ENCODE measurements at regions not wholly inside any gene's neighbourhood (a gene's known extent, or its start where the extent isn't known, plus 50 kb on each side); places are given as distances from the start of the nearest gene placed in this dataset.
A peak's percentile ranks its signal among the peaks of the same experiment; 100 is the strongest.

- TF ChIP-seq MAFK (IDR thresholded peaks at IDR 0.05; ENCODE audit: low read depth, low read length) (no peak), FOS (IDR thresholded peaks at IDR 0.05; ENCODE audit: low read depth, low read length) (no peak), SMC3 (IDR thresholded peaks at IDR 0.05; ENCODE audit: low read depth, low read length) (no peak)
These were observed 63.2 kb downstream of the SCG2 start (continued) for GRCh38 chr2:223538920-223539440.

GRCh38 chr2:223541546-223541945, 60.6 kb downstream of the SCG2 start:
- no peaks in the 10 kb centered on the region for H3K9me3 ChIP-seq (ENCODE audit: control insufficient read depth, insufficient read depth, low read length)
- dilution Hi-C loops (cut with HindIII; ENCODE audit: low sequenced_read_pairs, unreplicated experiment): no loop called here
- no peak overlapping the region for H3K14ac ChIP-seq (replicated peaks; ENCODE audit: low read depth, low read length)
- TF ChIP-seq POLR2A (IDR thresholded peaks at IDR 0.05; ENCODE audit: low read depth, low read length): no peak
- TF ChIP-seq NFE2L2 (IDR thresholded peaks at IDR 0.05; ENCODE audit: low read depth, low read length): no peak
- no peak for TF ChIP-seq MAFK (IDR thresholded peaks at IDR 0.05; ENCODE audit: low read depth, low read length)
- TF ChIP-seq RAD21 (IDR thresholded peaks at IDR 0.05; ENCODE audit: low read length): no peak
- TF ChIP-seq RFX5 (IDR thresholded peaks at IDR 0.05; ENCODE audit: low read depth, low read length): no peak
- TF ChIP-seq CHD1 (IDR thresholded peaks at IDR 0.05; ENCODE audit: low read depth, low read length): no peak
- no peak for TF ChIP-seq RCOR1 (IDR thresholded peaks at IDR 0.05; ENCODE audit: insufficient replicate concordance, low read length)
- TF ChIP-seq CEBPB (IDR thresholded peaks at IDR 0.05; ENCODE audit: low read depth, low read length): no peak
- TF ChIP-seq BHLHE40 (IDR thresholded peaks at IDR 0.05; ENCODE audit: low read depth, low read length): no peak
- no peaks in the 10 kb centered on the region for H3K27me3 ChIP-seq (ENCODE audit: control insufficient read depth, insufficient read depth, low read length)
- no peak overlapping the region for H3K23ac ChIP-seq (ENCODE audit: low read depth, low read length)
- no peak overlapping the region for H3K18ac ChIP-seq (ENCODE audit: low read depth, low read length)
- no peak overlapping the region for H4K8ac ChIP-seq (ENCODE audit: low read depth in 2 of 2, low read length in 2 of 2)
- in situ Hi-C loops (cut with MboI; ENCODE audit: low sequenced_read_pairs): no loop called here
- H2BK120ac ChIP-seq (ENCODE audit: low read depth, low read length): no peak overlapping the region
- H3K9ac ChIP-seq (ENCODE audit: low read depth, low read length): no peak overlapping the region
- intact Hi-C loops (cut with micrococcal nuclease): no loop called here
- H3K27ac ChIP-seq (ENCODE audit: insufficient read depth, low read length): no peak overlapping the region
- H3K56ac ChIP-seq (ENCODE audit: extremely low read depth, insufficient read depth, low read length): no peak overlapping the region
- H2BK15ac ChIP-seq (ENCODE audit: low read depth, low read length): no peak overlapping the region
- H4K5ac ChIP-seq (ENCODE audit: low read depth, low read length): no peak overlapping the region
- peaks cover 8% of the 10 kb centered on the region for H3K4me1 ChIP-seq (ENCODE audit: control insufficient read depth, insufficient read depth, low read length)
- H2BK5ac ChIP-seq (ENCODE audit: low read depth, low read length, poor library complexity, severe bottlenecking): no peak overlapping the region
- H3K36me3 ChIP-seq (ENCODE audit: control insufficient read depth, insufficient read depth, low read length): no peaks in the 10 kb centered on the region
- H3K79me1 ChIP-seq (ENCODE audit: low read depth in 1 of 2, low read length in 2 of 2): no peaks in the 10 kb centered on the region
- no peak overlapping the region for H3K4ac ChIP-seq (ENCODE audit: low read depth, low read length)
- no TSS peak for BruUV-seq (replicated peaks)
- ATAC-seq (ENCODE audit: low read depth) (peak; percentile 42), DNase-seq (no peak)
- H3K4me2 ChIP-seq (ENCODE audit: low read depth, low read length): no peak overlapping the region
- no peak overlapping the region for H3K4me3 ChIP-seq (ENCODE audit: insufficient read depth, low read depth, low read length)
- CTCF ChIA-PET: interaction anchor here (0.6 to 1.6 kb wide), 2 partner anchors 83 to 327 kb away, joined by 3 read pairs; no protein-coding TSS in a partner anchor
- POLR2A ChIA-PET (ENCODE audit: unreplicated experiment): interaction anchor here (0.6 kb wide), 1 partner anchor 15 kb away, joined by 6 read pairs; no protein-coding TSS in a partner anchor
- no peak overlapping the region for H2AK9ac ChIP-seq (replicated peaks; ENCODE audit: low read depth, low read length, poor library complexity)
- H2AFZ ChIP-seq (replicated peaks; ENCODE audit: low read length, poor library complexity): no peak overlapping the region
- H2AK5ac ChIP-seq (ENCODE audit: low read depth, low read length): no peak overlapping the region
- H4K20me1 ChIP-seq (ENCODE audit: insufficient read depth, low read length): no peaks in the 10 kb centered on the region
- no peak overlapping the region for H2BK20ac ChIP-seq (ENCODE audit: low read depth, low read length)
- no peaks in the 10 kb centered on the region; the same call in 1 of the 2 replicates for H3K9me1 ChIP-seq (ENCODE audit: insufficient read depth, low read length)
- H4K91ac ChIP-seq (ENCODE audit: insufficient read depth, low read depth, low read length): no peak overlapping the region
- WGBS, 2 experiments (ENCODE audit: extremely low coverage in 2 of 2, insufficient read length in 1 of 2): no CpG with 5 or more reads among the region's 2 CpGs

Data from IMR-90 (cell line).